ENCODE measurements at regions not wholly inside any gene's neighbourhood (a gene's known extent, or its start where the extent isn't known, plus 50 kb on each side); places are given as distances from the start of the nearest gene placed in this dataset.

- no peak for TF ChIP-seq SUZ12 (IDR thresholded peaks at IDR 0.05; ENCODE audit: extremely low read depth, insufficient read depth, insufficient read length)
- no peak for TF ChIP-seq YY1 (IDR thresholded peaks at IDR 0.05; ENCODE audit: insufficient read depth, insufficient read length)
- no peak for TF ChIP-seq ZNF274 (IDR thresholded peaks at IDR 0.05; ENCODE audit: low read depth, low read length)
Observed at GRCh38 chr11:42661942-42662341, 649.9 kb upstream of the API5 start.

Measured in NT2/D1 (cell line).